Ureter (tissue), 1 donor: ENCODE measurements at regions not wholly inside any gene's neighbourhood (a gene's known extent, or its start where the extent isn't known, plus 50 kb on each side); places are given as distances from the start of the nearest gene placed in this dataset.
"Not testable (repeated sequence)": the region's sequence is repeated elsewhere in the genome, so short reads cannot be mapped to it uniquely, and the experiment has no call there.

Experiments
- DNase-seq: peaks from one replicate; pipeline ENCODE4 v3.0.0-alpha.2; 2020; ENCODE audit warnings: low spot score
- donor health status: DM: yes; HTN: yes; CAD: no.

DNA sequence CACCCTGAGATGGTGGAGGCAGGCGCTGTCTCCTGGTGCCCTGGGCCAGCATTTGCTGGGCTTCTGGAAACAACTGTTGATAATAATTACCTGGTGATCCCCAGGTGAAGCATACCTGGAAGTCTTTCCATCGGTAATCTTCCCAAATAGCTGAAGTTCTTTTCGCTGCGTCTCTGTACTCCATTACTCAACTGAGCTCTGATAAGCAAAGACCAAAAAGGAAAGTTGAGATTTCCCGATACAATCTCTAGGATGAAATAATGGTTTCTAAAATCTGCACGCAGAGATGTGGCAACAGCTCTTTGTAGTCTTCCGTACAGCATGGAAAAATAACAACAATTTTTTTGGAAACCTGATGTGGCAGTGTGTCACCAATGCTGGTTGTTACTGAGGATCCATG is 226.5 kb downstream of the GATA3 start:
- DNase-seq: no peak

DNA sequence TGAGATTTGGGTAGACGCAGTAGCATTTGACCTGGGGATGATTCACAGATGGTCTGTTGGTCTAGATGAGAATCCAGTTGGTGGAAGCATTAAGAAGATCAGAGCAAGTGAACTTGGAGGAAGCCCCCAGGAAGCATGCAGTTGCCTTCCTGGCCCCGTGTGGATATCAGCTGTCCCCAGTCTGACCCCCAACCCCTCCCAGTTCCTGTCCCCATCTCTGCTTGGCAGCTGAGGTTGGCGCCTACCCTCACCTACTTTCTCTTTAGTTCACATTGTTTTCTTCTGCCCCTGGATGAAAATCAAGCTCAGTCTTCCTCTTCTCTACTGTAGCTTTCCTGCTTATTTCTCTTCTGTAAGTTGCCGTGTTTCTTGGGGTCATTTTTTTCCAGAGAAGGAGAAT is 227.9 kb downstream of the GATA3 start:
- DNase-seq: no peak

DNA sequence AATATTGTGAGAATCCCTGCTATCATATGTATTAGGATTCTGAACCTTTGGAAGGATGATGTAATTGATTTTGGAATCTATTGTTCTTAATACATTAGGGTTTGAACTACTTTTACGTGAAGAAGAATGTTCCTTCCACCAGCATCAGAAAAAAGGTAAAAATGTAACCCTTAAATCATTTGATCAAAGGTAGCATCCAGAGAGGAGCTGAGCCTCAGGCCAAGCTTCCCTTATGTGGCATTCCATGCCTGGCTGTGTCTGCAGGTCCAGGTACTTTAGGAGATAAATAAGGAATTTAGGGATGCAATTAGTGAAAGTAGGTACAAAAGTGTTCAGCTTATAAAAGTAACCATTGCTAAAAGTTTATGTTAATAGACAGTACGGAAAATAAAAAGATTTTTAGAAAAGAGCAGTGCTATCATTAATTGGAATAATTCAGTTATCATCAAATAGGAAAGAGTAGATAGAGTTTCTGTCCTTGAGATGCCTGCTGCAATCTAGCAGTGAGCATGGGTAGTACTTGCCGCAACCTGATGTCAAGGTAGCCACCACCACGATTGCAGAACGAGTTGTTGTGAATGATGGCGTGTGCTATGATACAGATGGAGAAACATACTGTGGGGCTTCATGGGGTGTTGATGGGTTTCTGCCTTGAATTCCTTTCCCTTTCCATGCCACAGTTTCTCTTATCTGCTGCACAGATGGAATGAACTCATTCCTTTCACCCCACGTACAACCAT is 228.8 kb downstream of the GATA3 start:
- no peak for DNase-seq

DNA sequence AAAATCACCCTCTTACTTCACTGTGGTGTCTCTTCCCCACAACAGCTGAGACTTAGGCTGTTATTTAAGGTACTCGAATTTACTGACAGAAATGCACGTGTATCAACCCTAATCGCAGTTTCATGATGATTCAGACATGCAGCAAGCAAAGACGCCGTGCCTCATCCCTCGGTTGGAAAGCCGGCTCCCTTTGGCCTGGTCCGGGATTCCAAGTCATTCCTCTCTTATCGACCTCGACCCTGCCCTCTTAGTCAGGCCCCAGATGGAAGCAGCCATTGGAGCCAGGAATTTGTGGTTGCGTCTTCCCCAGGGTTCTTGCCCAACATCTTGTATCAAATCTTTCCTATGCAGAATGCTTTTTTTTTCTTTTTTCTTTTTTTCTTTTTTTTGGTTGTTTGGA is 229.5 kb downstream of the GATA3 start:
- no peak for DNase-seq

DNA sequence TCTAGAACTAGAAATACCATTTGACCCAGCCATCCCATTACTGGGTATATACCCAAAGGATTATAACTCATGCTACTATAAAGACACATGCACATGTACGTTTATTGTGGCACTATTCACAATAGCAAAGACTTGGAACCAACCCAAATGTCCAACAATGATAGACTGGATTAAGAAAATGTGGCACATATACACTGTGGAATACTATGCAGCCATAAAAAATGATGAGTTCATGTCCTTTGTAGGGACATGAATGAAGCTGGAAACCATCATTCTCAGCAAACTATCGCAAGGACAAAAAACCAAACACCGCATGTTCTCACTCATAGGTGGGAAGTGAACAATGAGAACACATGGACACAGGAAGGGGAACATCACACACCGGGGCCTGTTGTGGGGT is 231.5 kb downstream of the GATA3 start:
- not testable (repeated sequence) for DNase-seq

DNA sequence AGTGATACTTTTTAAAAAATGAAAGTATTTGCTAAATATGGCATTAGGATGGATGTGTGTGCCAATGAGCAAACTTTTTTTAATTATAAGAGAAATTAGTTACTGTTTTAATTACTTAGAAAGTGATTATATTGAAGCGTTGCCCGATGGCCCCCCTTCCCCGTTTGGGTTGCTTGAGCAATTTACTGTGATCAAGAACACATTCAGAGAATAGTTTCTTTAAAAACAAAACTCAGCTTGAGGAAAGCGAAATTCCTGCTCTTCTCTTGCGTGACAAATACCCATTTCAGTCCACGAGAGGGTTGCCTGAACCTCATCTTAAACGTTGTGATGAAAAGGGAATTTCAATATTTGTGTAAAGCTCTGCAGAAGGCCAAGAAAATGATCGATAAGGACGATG is 234.1 kb downstream of the GATA3 start:
- DNase-seq: no peak

DNA sequence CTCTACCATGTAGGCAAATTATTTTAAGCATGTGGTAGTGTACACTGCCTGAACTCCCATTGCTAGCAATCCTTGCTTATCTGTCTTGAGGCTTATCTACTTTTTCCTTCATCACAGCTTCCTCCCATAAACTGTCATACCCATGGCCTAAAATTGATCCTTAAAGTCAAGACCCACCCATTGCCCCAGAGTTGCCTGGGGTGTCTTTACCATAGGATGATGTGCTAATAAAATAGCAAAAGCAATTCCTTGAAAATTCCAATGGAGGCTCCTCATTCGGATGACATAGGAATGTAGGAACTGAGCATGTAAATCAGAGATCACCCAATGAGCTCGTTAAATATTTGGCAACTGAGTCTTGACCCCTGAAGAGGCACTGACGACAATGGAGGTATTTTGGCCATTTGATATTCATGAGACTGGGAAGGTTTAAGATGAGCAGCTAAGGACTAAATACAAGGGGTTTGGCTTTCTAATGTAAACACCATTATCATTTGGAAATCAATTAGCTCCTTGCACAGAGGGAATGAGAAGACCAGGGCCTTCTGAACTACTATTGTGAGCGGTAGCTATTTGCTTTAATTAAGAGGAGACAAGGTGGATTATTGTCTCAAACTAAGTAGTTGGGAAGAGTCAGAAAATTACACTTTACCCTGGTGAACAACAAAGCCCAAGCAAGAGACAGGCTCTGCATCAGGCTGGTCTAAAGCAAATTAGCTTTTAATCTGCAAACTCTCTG is 234.9 kb downstream of the GATA3 start:
- no peak for DNase-seq

DNA sequence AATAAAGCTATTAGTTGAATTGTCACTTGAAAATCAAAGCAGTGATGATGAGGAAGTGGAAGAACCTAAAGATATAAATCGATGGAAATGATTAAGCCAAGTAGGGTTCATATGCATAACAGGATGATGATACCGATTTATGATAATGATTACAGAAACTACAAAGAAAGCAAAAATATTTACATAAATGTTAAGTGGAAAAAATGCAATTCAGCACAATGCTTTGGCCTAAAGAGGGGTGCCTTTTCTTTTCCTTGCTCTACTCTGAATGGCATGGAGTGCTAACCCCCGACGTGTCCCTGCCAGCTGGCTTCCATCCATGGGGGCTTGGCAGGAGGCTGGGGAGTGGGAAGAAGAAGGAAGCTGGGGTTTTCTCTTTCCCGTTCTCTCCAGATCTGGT is 240.3 kb downstream of the GATA3 start:
- DNase-seq: no peak

DNA sequence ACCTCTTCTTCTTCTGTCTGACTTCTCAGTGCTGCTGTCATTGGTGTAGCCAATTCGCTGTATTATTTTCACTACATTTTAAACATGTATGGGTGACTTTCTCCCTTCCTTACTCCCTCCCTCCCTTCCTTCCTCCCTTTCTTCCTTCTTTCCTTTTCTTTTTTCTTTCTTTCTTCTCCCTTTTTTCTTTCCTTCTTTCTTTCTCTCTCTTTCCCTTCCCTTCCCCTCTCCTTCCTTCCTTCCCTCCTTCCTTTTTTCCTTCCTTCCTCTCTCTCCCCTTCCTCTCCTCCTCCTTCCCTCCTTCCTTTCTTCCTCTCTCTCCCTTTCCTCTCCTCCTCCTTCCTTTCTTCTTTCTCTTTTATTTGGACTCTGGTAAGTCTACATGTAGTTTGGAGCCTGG is 240.8 kb downstream of the GATA3 start:
- DNase-seq: no peak

DNA sequence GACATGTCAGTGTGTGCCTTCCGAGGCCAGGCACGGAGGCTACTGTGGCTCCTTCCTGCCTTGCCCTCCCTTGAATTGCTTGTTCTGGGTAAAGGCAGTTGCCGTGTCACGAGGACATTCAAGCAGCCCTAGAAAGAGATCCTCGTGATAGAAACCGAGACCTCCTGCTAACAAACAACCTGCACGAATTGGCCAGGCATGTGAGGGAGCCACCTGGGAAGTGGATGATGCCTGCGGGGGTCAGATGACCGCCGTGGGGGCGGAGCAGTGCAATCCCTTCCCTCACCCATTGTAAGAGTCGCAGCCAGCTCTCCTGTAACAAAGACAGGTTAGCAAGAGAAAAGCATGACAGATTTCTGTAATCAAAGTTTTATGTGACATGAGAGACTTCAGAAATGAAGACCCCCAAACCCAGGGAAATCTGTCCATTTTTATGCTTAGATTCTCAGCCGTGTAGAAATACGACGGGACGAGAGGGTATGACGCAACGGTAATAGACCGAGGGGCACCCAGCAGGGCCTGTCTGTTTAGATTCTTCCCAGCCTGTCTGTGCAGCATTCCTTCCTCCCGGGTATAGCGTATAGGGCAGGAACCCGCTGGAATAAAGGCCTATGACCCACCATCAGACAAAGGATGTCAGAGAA is 241.7 kb downstream of the GATA3 start:
- no peak for DNase-seq

DNA sequence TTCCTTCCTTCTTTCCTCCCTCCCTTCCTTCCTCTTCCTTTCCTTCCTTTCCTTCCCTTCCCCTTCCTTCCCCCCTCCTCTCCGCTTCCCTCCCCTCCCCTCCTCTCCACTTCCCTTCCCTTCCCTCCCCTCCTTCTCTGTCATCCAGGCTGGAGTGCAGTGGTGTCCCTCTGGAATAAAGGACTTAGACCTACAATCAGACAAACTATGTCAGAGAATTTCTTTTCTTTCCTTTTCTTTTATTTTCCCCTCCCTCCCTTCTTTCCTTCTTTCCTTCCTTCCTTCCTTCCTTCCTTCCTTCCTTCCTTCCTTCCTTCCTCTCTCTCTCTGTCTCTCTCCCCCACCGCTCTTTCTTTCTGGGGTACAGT is 242.2 kb downstream of the GATA3 start:
- no peak for DNase-seq

DNA sequence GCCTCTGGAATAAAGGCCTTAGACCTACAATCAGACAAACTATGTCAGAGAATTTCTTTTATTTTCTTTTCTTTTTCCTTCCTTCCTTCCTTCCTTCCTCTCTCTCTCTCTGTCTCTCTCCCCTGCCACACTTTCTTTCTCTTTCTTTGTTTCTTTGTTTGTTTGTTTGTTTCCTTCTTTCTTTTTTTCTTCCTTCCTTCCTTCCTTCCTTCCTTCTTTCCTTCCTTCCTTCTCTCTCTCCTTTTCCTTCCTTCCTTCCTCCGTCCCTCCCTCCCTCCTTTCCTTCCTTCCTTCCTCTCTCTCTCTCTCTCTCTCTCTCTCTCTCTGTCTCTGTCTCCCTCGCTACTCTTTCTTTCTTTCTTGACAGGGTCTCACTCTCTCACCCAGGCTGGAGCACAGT is 242.6 kb downstream of the GATA3 start:
- DNase-seq: no peak

DNA sequence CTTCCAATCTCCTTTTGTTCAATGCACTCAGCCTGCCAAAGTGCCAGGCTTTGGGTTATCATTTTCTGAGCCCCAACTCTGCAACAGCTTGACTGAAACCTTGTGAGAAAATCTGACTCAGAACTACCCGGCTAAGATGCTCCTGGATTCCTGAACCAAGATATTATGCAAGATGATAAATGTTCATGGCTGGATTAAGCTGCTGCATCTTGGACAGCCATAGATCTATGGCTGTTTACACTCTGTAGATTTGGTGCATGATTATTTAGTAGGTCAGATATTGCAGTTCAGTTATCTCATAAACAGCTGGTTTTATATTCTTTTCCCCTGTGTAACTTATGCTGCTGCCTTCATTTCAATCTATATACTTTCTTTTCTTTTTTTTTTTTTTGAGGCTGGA is 243.5 kb downstream of the GATA3 start:
- no peak for DNase-seq

DNA sequence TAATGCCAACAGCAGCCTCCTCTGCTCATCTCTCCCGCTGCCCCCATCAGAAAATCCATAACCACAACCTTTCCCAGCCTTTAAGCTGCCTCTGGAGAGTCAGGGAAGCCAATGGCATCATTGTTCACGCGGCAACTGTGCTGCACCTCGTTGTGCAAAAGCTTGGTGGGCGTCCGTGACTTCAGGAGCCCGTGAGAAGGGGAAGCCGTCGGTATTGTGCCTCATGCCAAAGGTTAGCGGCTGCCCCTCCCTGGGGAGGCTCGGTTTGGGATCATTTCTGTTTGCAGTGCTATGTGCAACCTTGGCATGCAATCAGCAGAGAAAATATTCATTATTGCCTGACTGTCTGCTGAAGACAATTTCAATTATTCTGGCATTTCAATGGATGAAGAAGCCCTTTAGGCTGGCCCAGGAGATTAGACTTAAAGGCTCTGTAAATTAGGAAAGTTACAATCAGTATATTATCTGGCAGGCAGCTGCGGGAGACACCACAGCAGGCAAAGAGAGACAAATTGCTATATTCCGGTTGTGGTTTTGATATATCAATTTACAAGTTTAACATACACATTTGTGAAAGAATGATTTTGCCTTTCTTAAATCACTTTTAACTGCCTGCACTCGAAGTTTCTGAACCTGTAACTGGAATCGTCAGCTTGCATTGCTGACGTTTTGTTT is 244.5 kb downstream of the GATA3 start:
- DNase-seq: no peak

DNA sequence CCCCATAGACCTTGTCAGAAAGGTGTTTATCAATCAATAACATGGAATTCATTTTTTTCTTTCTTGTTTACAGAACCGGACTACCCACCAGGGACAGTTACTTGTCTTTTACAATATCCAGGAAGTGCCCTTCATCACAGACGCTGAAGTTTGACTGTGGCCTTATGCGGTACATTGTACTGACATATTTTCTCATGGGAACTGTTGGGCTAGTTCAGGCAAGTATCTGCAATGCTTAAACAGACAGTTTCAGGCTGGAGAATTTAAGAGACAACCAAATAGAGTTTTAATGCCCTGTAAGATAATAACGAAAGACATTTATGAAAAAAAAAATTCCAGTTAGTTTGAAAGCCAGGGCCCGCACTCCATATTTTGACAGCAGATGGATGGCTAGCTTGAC is 246.4 kb downstream of the GATA3 start:
- DNase-seq: no peak

DNA sequence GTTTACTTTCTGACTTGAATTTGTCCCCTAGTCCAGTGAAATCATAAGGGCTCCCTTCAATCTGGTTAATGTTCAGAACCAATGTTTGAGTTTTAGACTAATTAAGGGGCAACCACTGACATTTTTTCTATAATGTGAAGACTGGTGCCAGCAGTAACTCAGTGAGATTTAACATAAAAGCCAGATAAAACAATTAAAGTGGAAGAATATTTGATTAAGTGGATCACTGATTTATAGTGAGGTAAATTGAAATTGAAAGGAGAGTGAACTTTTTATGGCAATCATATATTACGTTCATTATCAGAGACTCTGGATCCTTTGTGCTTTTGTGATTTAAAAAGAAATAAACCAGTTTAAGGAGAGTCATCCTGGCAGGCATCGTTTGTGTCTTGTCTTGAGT is 246.8 kb downstream of the GATA3 start:
- DNase-seq: no peak

DNA sequence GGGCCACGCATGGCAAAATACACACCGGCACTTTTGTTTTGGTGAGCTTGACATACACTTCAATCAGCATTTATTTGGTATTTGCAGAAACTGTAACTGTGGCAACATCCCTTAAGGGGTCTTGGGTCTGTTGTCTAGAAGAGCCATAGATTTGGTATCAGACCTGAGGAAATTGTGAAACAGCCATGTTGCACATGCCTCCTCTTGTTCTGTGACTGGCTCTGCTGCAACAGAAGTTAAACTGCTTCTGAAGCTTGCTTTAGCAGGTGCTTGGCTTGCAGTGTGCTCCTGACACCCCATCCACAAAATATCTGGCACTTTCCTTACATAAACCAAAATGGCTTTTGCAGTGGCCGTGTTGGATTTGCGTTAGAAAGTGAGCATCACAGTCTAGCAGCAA is 247.3 kb downstream of the GATA3 start:
- no peak for DNase-seq

DNA sequence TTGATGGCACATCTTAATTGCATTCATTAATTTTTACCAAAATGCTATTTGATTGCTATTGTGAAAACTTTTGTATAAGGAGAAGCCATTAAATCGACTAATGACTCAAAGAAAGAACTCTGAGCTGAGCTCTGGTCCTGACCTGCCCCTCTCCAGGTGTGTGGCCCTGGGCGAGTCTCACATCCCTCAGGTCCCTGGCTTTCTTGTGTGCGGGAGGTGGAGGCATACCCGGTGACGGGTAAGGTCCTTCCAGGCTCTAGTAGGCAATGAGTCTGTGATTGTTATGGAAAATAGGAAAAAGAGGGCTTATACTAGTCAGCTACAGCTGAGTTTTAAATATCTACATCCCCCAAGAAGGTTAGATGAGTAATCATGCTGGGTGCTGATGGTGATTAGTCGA is 248.1 kb downstream of the GATA3 start:
- DNase-seq: no peak

DNA sequence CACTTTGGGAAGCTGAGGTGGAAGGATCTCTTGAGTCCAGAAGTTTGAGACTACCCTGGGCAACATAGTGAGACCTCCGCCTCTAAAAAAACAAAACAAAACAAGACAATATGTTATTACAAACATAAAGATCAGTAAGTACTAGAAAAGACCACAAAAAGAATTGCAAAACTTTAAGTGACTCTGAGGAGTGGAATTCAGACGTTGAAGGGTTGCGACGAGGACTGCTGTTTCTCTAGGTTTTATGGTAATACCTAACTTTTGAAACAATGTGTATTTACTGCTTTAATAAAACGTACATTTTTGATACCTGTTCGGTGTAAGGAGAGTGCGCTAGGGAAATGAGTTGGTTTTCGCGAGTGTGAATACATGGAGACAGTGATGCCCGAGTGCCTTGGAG is 250.4 kb downstream of the GATA3 start:
- DNase-seq: no peak

DNA sequence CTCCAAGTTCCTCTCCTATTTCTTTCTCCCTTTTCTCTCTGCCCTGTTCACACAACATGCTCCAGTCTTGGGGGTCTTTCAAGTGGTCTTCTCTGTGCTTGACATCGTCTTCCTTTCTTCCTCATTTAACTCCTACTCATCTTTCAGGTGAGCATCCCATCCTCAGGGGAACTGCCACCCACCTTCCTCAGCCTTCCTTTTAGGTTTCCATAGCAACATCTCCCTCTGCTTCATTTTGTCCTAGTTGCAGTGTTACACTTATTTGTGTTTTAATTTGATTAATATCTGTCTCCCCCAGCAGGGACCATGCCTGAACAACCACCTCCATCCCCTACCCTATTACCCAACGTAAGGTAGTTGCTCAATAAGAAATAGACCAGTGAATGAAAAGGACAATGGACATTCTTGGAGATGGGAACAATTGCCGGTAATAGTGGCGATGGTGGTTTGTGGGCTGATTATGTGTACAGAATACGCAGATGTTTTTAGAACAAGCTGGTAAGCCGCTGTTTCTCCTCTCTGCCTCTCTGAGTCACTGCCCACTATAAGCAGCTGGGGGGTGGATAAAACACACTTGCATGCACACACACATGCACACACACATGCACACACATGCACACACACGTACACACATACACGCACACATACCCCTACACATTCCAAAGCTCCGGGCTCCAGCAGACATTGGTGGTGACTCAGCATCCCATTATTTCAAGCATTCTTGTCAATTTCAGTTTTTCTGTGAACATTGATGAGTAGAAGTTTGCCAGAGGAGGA is 251.6 kb downstream of the GATA3 start:
- no peak for DNase-seq

DNA sequence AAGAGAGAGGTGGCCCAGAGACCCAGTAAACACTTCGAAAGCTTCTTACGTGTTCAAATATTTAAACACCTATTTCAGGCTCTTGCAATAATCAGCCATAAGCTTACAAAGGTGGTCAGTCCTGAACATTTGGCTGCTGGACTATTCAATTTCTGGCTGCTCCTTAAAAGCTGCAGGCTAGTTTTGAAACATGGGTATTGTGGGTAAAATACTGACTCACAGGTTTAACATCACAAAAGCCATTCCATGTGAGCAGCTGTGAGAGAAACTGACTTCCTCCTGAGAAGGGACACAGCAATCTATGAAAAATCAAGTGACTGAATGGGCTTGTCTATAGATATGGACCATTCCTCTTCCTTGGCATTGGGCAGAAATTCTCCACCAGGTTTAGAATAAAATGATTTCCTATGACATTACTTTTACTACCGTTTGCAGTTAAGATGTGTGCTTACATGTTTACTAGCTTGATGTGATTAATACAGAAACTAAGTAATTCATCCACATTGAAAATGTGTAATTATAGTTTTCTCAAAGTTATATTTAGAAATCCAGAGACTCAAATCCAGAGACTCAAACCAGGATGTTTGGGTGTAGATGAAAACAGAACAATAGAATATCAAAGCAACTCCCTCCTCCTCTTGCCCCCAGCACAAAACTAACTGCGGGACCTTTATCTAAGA is 252.3 kb downstream of the GATA3 start:
- DNase-seq: no peak
